SK-N-SH treated with all-trans-retinoic acid at 6 μM for 48 hours (cell line): ENCODE measurements at regions not wholly inside any gene's neighbourhood (a gene's known extent, or its start where the extent isn't known, plus 50 kb on each side); places are given as distances from the start of the nearest gene placed in this dataset.
"Not testable (repeated sequence)": the region's sequence is repeated elsewhere in the genome, so short reads cannot be mapped to it uniquely, and the experiment has no call there.

Experiments
- TOX ChIP-seq: fragments of 250-450 bp; sonication (Bioruptor Pico); IDR thresholded peaks from 2 replicates; pipeline ENCODE4 v1.8.0; 2021; ENCODE audit warnings: mild to moderate bottlenecking, moderate library complexity, borderline replicate concordance
- ZFP30 ChIP-seq: fragments of 450-650 bp; formaldehyde crosslinking; IDR thresholded peaks from 2 replicates; pipeline ENCODE4 v1.5.0; 2022; ENCODE audit warnings: mild to moderate bottlenecking, moderate library complexity

- not testable (repeated sequence) for TF ChIP-seq ZFP30, TOX (CRISPR knock-in tag)
These were observed 60.2 kb downstream of the PPIAL4A start for GRCh38 chr1:120949724-120950123.
